ENCODE measurements at regions not wholly inside any gene's neighbourhood (a gene's known extent, or its start where the extent isn't known, plus 50 kb on each side); places are given as distances from the start of the nearest gene placed in this dataset.

- TF ChIP-seq TARDBP (IDR thresholded peaks at IDR 0.05) (no peak), FOXK2 (IDR thresholded peaks at IDR 0.05) (no peak), BHLHE40 (IDR thresholded peaks at IDR 0.05; ENCODE audit: borderline replicate concordance) (no peak), NFRKB (IDR thresholded peaks at IDR 0.05) (no peak), L3MBTL2 (conservative IDR thresholded peaks at IDR 0.05) (no peak), ARNT (IDR thresholded peaks at IDR 0.05) (no peak), SUZ12 (IDR thresholded peaks at IDR 0.05) (no peak), ZNF384 (IDR thresholded peaks at IDR 0.05) (no peak), FOXM1 (IDR thresholded peaks at IDR 0.05; ENCODE audit: borderline replicate concordance) (no peak), ELF4 (IDR thresholded peaks at IDR 0.05) (no peak), HDGF (IDR thresholded peaks at IDR 0.05; ENCODE audit: borderline replicate concordance) (no peak), CTBP1 (IDR thresholded peaks at IDR 0.05; ENCODE audit: borderline replicate concordance) (no peak), FOXA1 (IDR thresholded peaks at IDR 0.05) (no peak), SP1 (IDR thresholded peaks at IDR 0.05) (no peak), LEF1 (IDR thresholded peaks at IDR 0.05; ENCODE audit: borderline replicate concordance) (no peak)
- TF ChIP-seq, protein P1, sequence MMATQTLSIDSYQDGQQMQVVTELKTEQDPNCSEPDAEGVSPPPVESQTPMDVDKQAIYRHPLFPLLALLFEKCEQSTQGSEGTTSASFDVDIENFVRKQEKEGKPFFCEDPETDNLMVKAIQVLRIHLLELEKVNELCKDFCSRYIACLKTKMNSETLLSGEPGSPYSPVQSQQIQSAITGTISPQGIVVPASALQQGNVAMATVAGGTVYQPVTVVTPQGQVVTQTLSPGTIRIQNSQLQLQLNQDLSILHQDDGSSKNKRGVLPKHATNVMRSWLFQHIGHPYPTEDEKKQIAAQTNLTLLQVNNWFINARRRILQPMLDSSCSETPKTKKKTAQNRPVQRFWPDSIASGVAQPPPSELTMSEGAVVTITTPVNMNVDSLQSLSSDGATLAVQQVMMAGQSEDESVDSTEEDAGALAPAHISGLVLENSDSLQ (IDR thresholded peaks at IDR 0.05), result no peak
- ChIA-PET CTCF (no interaction called here), POLR2A (no interaction called here)
- DNase-seq (ENCODE audit: extremely low spot score), result no peak
These were observed 87.0 kb upstream of the RSPO3 start for GRCh38 chr6:127031511-127031910.

DNA sequence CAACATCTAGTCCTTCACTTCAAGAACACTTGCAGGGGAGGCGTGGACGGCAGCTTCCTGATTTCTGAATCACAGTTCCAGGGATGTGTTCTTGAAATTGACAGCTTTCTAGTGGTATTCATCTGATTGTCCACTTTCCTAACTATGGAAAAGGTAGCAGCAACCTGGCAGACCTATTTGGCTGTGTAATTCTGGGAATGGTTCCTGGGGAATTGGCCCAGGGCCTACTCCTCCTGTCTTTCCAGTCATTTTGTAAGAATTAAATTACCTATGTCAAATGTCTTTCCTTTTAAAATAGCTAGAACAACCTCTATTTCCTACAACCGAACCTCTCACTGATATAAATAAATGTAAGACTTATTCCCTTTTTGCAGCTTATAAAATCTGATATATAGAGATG, 85.5 kb upstream of the RSPO3 start:
- DNase-seq (ENCODE audit: extremely low spot score), result no peak
- POLR2A ChIA-PET, result no interaction called here
- CTCF ChIA-PET, result no interaction called here
- TF ChIP-seq FOXM1 (IDR thresholded peaks at IDR 0.05; ENCODE audit: borderline replicate concordance) (no peak), SUZ12 (IDR thresholded peaks at IDR 0.05) (no peak), FOXA1 (IDR thresholded peaks at IDR 0.05) (no peak), CTBP1 (IDR thresholded peaks at IDR 0.05; ENCODE audit: borderline replicate concordance) (no peak), NFRKB (IDR thresholded peaks at IDR 0.05) (no peak), ARNT (IDR thresholded peaks at IDR 0.05) (no peak), L3MBTL2 (conservative IDR thresholded peaks at IDR 0.05) (no peak), SP1 (IDR thresholded peaks at IDR 0.05) (no peak), TARDBP (IDR thresholded peaks at IDR 0.05) (no peak), ELF4 (IDR thresholded peaks at IDR 0.05) (no peak), HDGF (IDR thresholded peaks at IDR 0.05; ENCODE audit: borderline replicate concordance) (no peak), BHLHE40 (IDR thresholded peaks at IDR 0.05; ENCODE audit: borderline replicate concordance) (no peak), ZNF384 (IDR thresholded peaks at IDR 0.05) (no peak), FOXK2 (IDR thresholded peaks at IDR 0.05) (no peak), LEF1 (IDR thresholded peaks at IDR 0.05; ENCODE audit: borderline replicate concordance) (no peak)
- TF ChIP-seq, protein P1 (IDR thresholded peaks at IDR 0.05), result no peak

GRCh38 chr6:127051571-127052260, 66.8 kb upstream of the RSPO3 start:
- no peak for DNase-seq (ENCODE audit: extremely low spot score)
- ChIA-PET POLR2A (no interaction called here), CTCF (no interaction called here)
- no peak for TF ChIP-seq TARDBP (IDR thresholded peaks at IDR 0.05)
- no peak for TF ChIP-seq SP1 (IDR thresholded peaks at IDR 0.05)
- no peak for TF ChIP-seq ZNF384 (IDR thresholded peaks at IDR 0.05)
- TF ChIP-seq SUZ12 (IDR thresholded peaks at IDR 0.05), result no peak
- TF ChIP-seq ELF4 (IDR thresholded peaks at IDR 0.05), result no peak
- TF ChIP-seq FOXA1 (IDR thresholded peaks at IDR 0.05), result no peak
- no peak for TF ChIP-seq FOXM1 (IDR thresholded peaks at IDR 0.05; ENCODE audit: borderline replicate concordance)
- no peak for TF ChIP-seq L3MBTL2 (conservative IDR thresholded peaks at IDR 0.05)
- TF ChIP-seq FOXK2 (IDR thresholded peaks at IDR 0.05), result no peak
- no peak for TF ChIP-seq ARNT (IDR thresholded peaks at IDR 0.05)
- TF ChIP-seq CTBP1 (IDR thresholded peaks at IDR 0.05; ENCODE audit: borderline replicate concordance), result no peak
- no peak for TF ChIP-seq HDGF (IDR thresholded peaks at IDR 0.05; ENCODE audit: borderline replicate concordance)
- TF ChIP-seq BHLHE40 (IDR thresholded peaks at IDR 0.05; ENCODE audit: borderline replicate concordance), result no peak
- TF ChIP-seq NFRKB (IDR thresholded peaks at IDR 0.05), result no peak
- no peak for TF ChIP-seq LEF1 (IDR thresholded peaks at IDR 0.05; ENCODE audit: borderline replicate concordance)
- TF ChIP-seq, protein P1 (IDR thresholded peaks at IDR 0.05), result no peak

DNA sequence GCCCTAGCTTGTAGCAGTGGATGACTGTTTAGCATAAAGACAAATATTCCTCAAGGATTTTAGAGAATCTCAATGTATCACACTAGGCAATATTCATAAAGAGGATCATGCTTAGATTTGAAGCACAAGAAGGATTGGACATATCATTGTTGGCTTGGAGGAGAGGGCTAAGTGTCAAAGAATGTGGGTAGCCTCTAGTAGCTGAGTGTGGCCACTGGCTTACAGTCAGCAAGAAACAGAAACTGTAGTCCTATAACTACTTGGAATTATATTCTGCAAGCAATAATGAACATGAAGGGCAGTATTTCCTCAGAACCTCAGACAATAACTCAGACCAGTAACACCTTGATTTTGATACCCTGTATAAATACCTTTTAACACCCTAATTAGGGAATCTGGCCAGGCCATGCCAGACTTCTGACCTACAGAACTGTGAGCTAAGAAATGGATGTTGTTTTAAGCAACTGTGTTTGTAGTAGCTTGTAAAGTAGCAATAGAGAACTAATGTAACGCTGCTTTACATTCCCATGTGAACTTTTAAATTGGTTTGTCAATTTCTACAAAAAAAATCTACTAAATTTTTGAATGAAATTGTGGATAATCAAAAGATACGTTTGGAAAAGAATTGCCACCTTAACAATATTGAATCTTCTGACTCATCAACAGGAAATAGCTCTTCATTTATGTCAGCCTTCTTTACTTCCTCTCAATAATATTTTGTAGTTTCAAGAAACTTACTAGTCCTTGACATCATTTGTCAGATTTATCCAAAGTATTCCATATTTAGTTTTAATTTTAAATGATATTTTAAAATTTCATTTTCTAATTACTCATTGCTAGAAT, 65.2 kb upstream of the RSPO3 start:
- no peak for DNase-seq (ENCODE audit: extremely low spot score)
- TF ChIP-seq HDGF (IDR thresholded peaks at IDR 0.05; ENCODE audit: borderline replicate concordance) (no peak), SUZ12 (IDR thresholded peaks at IDR 0.05) (no peak), ELF4 (IDR thresholded peaks at IDR 0.05) (no peak), FOXM1 (IDR thresholded peaks at IDR 0.05; ENCODE audit: borderline replicate concordance) (no peak), L3MBTL2 (conservative IDR thresholded peaks at IDR 0.05) (no peak), BHLHE40 (IDR thresholded peaks at IDR 0.05; ENCODE audit: borderline replicate concordance) (no peak), TARDBP (IDR thresholded peaks at IDR 0.05) (no peak), NFRKB (IDR thresholded peaks at IDR 0.05) (no peak), SP1 (IDR thresholded peaks at IDR 0.05) (no peak), CTBP1 (IDR thresholded peaks at IDR 0.05; ENCODE audit: borderline replicate concordance) (no peak), FOXA1 (IDR thresholded peaks at IDR 0.05) (no peak), FOXK2 (IDR thresholded peaks at IDR 0.05) (no peak), ZNF384 (IDR thresholded peaks at IDR 0.05) (no peak), LEF1 (IDR thresholded peaks at IDR 0.05; ENCODE audit: borderline replicate concordance) (no peak), ARNT (IDR thresholded peaks at IDR 0.05) (no peak)
- TF ChIP-seq, protein P1 (IDR thresholded peaks at IDR 0.05), result no peak
- CTCF ChIA-PET, result no interaction called here
- POLR2A ChIA-PET, result no interaction called here

All from HEK293T (cell line).